ENCODE measurements at regions not wholly inside any gene's neighbourhood (a gene's known extent, or its start where the extent isn't known, plus 50 kb on each side); places are given as distances from the start of the nearest gene placed in this dataset.
A peak's percentile ranks its signal among the peaks of the same experiment; 100 is the strongest.

DNA sequence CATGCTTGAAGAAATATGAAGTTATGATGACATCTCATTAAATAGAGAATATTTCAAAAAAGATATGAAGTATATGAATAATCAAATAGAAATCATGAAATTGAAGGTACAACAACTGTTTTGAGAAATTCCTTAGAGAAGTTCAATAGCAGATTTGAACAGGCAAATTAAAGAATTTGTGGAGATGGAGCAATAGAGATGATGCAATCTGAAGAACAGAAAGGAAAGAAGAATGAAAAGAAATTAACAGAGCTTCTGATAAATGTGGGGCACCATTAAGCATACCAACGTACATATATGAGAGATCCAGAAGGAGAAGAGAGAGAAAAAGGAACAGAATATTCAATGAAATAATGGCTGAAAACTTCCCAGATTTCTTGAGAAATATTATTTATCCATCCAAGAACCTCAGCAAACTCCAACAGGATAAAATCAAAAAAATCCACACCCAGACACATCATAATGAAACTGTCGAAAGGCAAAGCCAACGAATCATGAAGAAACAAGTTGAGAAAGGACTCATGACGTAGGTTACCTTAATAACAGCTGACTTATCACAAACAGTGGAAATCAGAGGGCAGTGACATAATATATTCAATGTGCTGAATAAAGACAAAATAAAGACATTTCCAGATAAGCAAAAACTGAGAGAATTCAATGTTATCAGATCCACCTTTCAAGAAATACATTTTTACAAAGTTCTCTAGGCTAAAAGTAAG, 297.2 kb upstream of the TARS1 start:
- no peak for DNase-seq (ENCODE audit: low read depth)
- no peak overlapping the region for H3K4me3 ChIP-seq (ENCODE audit: low read depth, low read length)
- no peaks in the 10 kb centered on the region for H3K27me3 ChIP-seq (ENCODE audit: control insufficient read depth, insufficient read depth, low read length)
- no peaks in the 10 kb centered on the region for H3K36me3 ChIP-seq (ENCODE audit: control insufficient read depth, insufficient read depth, low read length)
- TF ChIP-seq CTCF (IDR thresholded peaks at IDR 0.05; ENCODE audit: insufficient read depth, low read length, poor library complexity, severe bottlenecking), result no peak

- Histone ChIP-seq H3K4me3 (ENCODE audit: low read depth, low read length) (no peak overlapping the region), H3K36me3 (ENCODE audit: control insufficient read depth, insufficient read depth, low read length) (no peaks in the 10 kb centered on the region), H3K27me3 (ENCODE audit: control insufficient read depth, insufficient read depth, low read length) (no peaks in the 10 kb centered on the region)
- no peak for DNase-seq (ENCODE audit: low read depth)
- no peak for TF ChIP-seq CTCF (IDR thresholded peaks at IDR 0.05; ENCODE audit: insufficient read depth, low read length, poor library complexity, severe bottlenecking)
Observed at GRCh38 chr5:33146881-33147280, 293.9 kb upstream of the TARS1 start.

DNA sequence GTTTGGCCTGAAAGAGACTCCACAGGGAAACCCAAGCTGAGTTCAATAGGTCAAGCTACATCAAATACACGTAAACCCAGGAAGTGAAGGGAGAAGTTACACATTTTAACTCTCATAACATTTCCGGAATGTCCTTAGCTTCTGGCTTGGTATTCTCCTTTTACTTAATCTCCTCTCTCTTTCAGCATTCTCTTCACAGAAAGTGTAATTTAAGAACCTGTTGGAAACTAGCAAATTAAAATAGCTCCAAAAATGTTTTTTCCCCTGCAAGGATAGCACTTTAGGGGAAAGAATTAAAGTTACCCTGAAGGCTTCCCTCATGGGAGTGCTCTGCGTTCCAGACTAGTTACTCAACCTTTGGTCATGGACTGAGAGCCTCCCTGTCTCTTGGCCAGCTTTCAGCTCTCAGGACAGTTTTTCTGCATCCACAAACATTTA, 292.7 kb upstream of the TARS1 start:
- no peak overlapping the region for H3K4me3 ChIP-seq (ENCODE audit: low read depth, low read length)

DNA sequence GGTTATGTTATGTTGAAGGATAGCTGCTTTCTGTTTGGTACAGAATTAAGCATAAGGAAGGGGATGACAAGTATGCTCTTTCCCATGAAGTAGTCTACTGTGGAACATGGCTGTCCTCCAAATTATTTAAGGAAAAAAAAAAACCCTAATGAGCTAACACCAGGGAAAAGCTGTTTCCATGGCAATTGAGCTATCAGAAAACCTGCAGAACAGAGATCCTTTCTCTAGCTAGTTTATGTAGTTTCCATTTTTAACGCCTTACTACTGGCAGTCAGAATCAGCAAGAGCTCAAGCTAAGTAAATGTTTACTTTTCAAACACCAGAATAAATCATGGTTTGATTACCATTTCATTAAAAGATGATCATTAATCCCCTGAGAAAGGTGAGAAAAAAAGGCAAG, 287.4 kb upstream of the TARS1 start:
- DNase-seq (ENCODE audit: low read depth), result no peak
- TF ChIP-seq CTCF (IDR thresholded peaks at IDR 0.05; ENCODE audit: insufficient read depth, low read length, poor library complexity, severe bottlenecking), result no peak
- no peaks in the 10 kb centered on the region for H3K36me3 ChIP-seq (ENCODE audit: control insufficient read depth, insufficient read depth, low read length)
- no peak overlapping the region for H3K4me3 ChIP-seq (ENCODE audit: low read depth, low read length)
- H3K27me3 ChIP-seq (ENCODE audit: control insufficient read depth, insufficient read depth, low read length), result no peaks in the 10 kb centered on the region

More for the DNA sequence above, 292.7 kb upstream of the TARS1 start:
- Histone ChIP-seq H3K36me3 (ENCODE audit: control insufficient read depth, insufficient read depth, low read length) (no peaks in the 10 kb centered on the region), H3K27me3 (ENCODE audit: control insufficient read depth, insufficient read depth, low read length) (no peaks in the 10 kb centered on the region)
- peak; percentile 21 for DNase-seq (ENCODE audit: low read depth)
- TF ChIP-seq CTCF (IDR thresholded peaks at IDR 0.05; ENCODE audit: insufficient read depth, low read length, poor library complexity, severe bottlenecking), result no peak

- TF ChIP-seq CTCF (IDR thresholded peaks at IDR 0.05; ENCODE audit: insufficient read depth, low read length, poor library complexity, severe bottlenecking), result no peak
- H3K4me3 ChIP-seq (ENCODE audit: low read depth, low read length), result no peak overlapping the region
- no peak for DNase-seq (ENCODE audit: low read depth)
Observed at GRCh38 chr5:33153831-33154230, 286.9 kb upstream of the TARS1 start.

DNA sequence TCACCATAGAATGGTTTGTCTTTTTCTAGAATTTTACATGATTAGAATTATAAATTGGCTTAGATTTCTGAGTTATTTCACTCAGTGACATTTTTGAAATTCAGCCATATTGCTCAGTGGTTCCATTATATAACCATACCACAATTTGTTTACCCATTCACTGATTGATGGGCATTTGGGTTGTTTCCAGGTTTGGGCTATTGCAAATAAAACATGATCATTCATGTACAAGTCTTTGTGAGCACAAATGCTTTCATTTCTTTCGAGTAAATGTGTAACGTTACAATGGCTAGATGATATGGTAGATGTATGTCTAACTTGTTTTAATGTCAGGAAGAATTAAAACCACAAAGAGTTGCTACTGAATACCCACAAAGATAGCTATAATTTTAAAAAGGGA, 279.9 kb upstream of the TARS1 start:
- Histone ChIP-seq H3K4me3 (ENCODE audit: low read depth, low read length) (no peak overlapping the region), H3K27me3 (ENCODE audit: control insufficient read depth, insufficient read depth, low read length) (no peaks in the 10 kb centered on the region), H3K36me3 (ENCODE audit: control insufficient read depth, insufficient read depth, low read length) (no peaks in the 10 kb centered on the region)
- no peak for DNase-seq (ENCODE audit: low read depth)
- no peak for TF ChIP-seq CTCF (IDR thresholded peaks at IDR 0.05; ENCODE audit: insufficient read depth, low read length, poor library complexity, severe bottlenecking)

More at GRCh38 chr5:33153831-33154230, 286.9 kb upstream of the TARS1 start:
- no peaks in the 10 kb centered on the region for H3K36me3 ChIP-seq (ENCODE audit: control insufficient read depth, insufficient read depth, low read length)
- no peaks in the 10 kb centered on the region for H3K27me3 ChIP-seq (ENCODE audit: control insufficient read depth, insufficient read depth, low read length)

Data from kidney epithelial cell (primary cell).